ENCODE measurements at regions not wholly inside any gene's neighbourhood (a gene's known extent, or its start where the extent isn't known, plus 50 kb on each side); places are given as distances from the start of the nearest gene placed in this dataset.
A peak's percentile ranks its signal among the peaks of the same experiment; 100 is the strongest.

DNA sequence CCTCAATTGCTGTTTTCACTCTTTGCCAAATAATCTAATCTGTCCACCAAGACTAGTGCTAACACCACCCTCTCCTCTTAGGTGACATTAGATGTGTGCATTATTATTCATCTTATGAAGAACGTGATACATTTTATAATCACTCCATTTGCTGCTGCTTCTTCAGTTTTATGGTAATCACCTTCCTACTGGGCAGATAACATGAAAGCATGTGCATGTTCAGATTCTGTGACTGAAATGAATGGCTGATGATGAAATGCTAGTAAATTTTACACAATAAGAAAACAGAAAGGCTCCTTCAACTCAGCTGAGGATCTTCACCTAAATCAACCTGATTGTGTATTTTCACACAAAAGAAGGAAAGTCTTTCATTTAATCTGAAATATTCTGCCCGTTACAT is 577.6 kb downstream of the CSNK1G3 start:
- no peak for DNase-seq

DNA sequence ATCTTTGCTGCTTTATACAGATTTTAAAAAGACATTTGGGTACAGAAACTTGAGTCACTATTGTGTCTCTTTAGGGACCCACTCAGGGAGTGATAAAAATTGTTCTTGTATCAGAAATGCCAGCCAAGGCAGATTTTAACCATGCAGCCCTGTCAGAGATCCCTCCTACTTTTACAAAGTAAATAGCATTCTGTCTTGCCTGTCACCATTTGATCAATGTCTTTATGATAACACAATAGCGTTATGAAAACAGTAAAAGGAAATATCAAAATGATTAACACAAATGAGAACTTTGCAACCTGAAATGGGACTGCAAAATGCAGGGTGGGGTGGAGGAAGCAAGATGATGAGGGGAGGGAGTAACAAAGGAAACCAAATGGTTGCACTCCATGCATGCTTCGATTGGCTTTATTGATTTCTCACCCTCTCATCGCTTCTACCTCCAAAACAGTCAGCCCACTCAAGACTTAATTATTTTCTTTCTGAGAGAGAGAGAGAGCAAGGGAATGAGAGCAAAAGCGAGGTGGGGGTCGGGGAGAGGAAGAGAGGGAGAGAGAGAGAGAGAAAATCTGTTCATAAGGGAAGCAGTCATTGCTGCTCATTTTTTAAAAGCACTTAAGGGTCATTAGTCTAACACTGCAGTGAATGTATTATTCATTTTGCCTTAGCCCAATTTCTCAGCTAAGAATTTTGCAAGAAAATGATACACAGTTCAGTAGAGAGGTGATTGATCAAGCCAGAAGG is 576.5 kb downstream of the CSNK1G3 start:
- DNase-seq: no peak

DNA sequence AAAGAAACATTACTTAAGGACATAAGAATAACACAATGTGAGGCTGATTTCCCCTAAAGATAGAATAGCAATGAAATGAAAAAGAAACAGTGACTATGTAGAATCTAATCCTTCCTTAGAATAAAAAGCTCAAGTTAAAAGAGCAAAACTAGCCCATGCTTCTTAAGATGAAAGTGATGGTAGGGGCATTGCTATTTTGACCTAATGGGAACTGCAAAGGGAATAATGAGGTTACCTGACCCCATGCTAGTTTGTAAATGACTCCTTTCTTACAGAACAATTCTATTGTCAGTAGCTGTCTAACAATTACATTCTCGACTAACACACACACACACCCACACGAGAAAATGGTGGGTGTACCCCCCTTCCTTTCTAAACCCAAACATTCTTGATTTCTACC is 575.8 kb downstream of the CSNK1G3 start:
- no peak for DNase-seq

DNA sequence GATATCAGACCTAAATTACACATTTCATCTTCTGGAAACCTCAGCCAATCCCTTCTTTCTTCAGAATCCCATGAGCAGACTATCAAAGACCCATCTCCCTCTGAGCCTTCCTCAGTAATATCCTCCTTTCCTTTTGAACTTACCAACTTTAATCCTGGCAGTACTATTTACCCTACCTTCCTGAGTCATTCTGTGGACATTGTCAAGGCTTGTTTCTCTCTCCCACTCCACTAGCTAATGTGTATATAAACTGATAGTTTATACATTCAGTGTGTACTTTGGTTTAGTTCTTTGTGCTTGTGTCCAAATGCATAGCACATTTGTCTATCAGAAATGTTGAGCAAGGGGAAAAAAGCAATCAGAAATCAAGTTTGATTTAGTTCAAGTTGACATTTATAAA is 568.3 kb downstream of the CSNK1G3 start:
- no peak for DNase-seq

DNA sequence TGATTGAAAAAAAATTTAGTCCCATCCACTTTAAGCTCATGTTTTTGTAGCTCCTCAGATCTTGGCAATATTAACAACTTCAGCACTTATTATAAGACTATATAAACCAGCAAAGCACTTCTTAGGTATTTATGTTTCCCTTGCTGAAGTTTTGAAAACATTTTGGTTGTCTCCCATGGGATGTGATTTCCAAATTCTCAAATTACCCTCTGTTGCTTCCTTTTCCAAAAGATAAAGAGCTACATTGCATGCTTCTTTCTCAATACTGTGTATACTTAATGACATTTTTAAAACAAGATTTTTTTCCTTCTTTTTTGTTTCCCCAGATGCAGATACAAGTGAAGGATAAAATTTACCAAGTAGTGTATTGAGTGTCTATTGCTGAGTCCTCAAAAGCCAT is 567.1 kb downstream of the CSNK1G3 start:
- no peak for DNase-seq

DNA sequence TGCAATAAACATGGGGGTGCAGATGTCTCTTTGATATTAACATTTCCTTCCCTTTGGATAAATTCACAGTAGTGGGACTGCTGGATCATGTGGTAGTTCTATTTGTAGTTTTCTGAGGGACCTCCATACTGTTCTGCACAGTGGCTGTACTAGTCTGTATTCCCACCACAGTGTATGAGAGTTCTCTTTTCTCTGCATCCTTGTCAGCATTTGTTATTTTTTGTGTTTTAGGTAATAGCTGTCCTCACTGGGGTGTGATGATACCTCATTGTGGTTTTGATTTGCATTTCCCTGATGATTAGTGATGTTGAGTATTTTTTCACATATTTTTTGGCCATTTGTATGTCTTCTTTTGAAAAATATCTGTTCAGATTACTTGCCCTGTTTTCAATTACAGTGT is 562.5 kb downstream of the CSNK1G3 start:
- no peak for DNase-seq

GRCh38 chr5:124072570-124072969 is 560.6 kb downstream of the CSNK1G3 start:
- no peak for DNase-seq

DNA sequence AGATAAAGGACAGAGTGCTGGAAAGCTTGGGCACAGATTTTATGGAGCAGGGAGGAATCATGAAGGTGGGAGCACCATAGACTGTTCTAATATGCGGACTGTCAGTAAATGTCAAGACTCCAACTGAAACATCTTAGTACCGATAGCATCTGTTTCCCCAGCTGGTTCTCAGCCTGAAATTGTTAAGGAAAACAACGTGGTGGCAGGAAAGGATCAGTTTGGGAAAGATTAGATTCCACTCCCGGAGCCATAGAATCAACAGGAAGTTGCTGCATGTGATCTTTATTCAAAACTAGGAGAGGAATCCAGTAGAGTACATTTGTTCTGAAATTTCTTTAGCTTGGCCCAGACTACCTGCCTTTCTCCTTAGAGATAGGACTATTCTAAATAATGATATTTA is 559.1 kb downstream of the CSNK1G3 start:
- DNase-seq: no peak

DNA sequence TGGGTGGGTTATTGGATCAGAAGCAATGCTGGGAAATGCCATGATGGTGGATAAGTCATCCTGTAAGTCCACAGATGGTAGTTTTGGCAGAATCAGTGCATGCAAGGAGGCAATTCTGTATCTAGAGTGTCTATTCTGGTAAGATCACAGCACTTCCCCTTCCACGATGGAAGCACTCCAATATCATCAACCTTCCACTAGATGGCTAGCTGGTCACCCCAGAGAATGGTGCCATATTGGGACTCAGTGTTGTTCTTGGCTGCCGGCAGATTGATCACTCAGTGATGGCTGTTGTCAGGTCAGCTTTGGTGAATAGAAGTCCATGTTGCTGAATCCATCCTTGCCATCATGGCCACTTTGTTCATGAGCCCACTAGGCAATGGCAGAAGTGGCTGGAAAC is 553.5 kb downstream of the CSNK1G3 start:
- DNase-seq: no peak

- DNase-seq: no peak
Measured at GRCh38 chr5:124064956-124065355, 553.0 kb downstream of the CSNK1G3 start.

- DNase-seq: peak; percentile 80
Measured at GRCh38 chr5:124061663-124062062, 549.7 kb downstream of the CSNK1G3 start.

DNA sequence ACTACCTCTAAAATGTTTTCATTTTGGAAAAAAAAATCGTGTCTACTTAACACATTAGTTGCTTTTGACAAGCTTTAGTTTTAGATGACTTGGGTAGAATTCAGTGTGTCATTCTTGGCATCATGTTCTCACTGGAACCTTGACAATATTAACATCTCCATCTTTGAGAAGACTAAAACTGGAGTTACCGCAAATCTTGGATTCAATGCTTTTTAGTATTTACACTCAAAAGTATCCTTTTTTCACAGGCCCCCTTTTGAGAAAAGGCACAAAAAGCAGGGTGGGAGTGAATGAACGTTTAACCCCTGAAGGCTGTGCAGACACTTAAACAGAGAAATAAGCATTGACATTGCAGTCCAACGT is 549.1 kb downstream of the CSNK1G3 start:
- no peak for DNase-seq

GRCh38 chr5:124060413-124061067 is 548.6 kb downstream of the CSNK1G3 start:
- no peak for DNase-seq

DNA sequence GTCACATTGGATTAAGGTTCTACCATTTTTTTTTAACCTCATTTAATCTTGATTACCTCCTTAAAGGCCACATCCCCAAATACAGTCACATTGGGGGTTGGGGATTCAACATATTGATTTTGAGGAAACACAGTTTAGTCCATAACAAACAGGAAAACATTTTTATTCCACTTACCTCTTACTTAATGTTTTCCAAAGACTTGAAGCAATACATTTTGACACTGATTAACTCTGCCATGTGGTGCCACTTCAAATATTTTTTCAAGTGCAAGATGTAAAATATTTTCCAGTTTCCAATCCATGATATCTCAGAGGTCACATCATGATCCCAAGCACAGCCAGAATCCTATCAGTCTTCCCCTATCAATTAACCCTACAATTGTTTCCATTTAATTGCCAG is 548.0 kb downstream of the CSNK1G3 start:
- no peak for DNase-seq

DNA sequence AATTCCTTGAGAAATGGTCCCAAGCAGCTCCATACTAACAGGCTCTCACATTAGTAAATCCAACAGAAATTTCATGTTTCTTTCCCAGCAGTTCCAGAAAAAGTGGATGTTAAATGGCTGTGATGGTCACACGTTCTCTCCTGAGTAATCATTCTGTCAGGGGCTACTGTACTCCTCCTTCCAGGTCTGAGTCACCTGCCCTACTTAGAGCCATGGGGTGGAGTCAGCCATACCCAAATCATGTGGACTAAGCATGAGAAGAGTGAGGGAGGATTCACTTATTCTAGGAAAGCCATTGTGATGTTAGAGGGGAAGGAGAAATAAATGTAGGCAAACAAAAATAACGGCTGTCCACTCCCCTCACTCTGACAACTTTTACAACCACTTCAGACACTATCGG is 547.2 kb downstream of the CSNK1G3 start:
- no peak for DNase-seq

- DNase-seq: no peak
Measured at GRCh38 chr5:124057724-124058231, 545.8 kb downstream of the CSNK1G3 start.

DNA sequence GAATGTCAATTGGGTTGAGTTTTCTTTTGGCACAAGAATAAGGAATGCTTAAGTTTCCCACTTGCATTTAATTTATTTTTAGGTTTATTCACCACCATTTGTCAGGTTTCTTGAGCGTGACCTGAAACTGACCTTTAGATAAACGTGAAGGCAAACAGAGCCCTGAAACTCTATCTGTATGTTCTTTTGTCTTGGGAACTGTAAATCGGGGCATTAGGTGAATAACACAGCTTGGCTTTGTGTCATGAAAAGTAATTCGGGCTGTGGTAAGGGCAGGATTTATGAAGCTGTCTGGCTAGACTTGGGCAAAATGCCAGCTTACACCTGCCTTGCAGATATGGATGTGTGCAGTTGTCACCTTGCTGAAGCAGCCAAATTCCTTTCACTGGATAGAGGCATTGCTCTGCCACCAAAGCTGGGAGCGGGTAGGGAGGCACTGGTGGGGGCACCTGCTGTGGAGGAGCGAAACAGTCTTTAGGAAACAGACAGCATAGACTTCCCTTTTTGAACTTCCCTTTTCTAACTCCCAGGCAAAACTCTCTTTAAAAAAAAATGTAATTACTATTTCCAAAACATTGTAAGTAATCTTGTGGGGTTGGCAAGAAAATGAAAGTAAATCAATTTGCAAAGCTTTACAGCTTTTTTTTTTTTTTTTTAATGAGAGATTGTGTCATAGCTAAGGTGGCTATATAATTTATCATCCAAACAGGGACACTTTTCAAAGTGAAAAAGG is 545.2 kb downstream of the CSNK1G3 start:
- DNase-seq: peak; percentile 16

GRCh38 chr5:124056326-124056990 is 544.5 kb downstream of the CSNK1G3 start:
- DNase-seq: no peak

- no peak for DNase-seq
Measured at GRCh38 chr5:124055751-124056150, 543.8 kb downstream of the CSNK1G3 start.

- DNase-seq: no peak
Measured at GRCh38 chr5:124054564-124054963, 542.6 kb downstream of the CSNK1G3 start.

DNA sequence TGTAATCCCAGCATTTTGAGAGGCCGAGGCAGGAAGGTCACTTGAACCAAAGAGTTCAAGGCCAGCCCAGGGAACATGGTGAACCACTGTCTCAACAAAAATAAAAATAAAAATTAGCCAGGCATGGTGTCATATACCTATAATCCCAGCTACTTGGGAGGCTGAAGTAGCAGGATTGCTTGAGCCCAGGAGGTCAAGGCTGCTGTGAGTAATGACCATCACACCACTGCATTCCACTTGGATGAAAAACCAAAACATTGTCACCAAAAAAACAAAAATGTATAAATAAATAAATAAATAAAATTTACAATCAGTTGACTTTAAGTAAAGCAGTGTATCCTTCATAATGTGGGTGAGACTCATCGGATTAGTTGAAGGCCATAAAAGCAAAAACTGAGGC is 541.4 kb downstream of the CSNK1G3 start:
- DNase-seq: no peak

DNA sequence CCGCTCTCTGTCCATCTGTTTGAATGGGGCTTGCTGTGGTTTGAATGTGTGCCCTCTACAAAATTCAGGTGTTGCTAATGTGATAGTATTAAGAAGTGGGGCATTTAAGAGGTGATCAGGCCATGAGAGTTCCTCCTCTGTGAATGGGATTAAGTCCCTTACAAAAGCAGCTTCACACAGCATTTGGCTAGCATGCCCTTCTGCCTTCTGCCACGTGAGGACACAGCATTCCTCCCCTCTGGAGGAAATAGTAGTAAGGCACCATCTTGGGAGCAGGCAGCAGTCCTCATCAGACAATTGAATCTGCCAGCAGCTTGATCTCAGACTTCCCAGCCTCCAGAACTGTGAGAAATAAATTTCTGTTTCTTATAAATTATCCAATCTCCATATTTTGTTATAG is 540.2 kb downstream of the CSNK1G3 start:
- no peak for DNase-seq

DNA sequence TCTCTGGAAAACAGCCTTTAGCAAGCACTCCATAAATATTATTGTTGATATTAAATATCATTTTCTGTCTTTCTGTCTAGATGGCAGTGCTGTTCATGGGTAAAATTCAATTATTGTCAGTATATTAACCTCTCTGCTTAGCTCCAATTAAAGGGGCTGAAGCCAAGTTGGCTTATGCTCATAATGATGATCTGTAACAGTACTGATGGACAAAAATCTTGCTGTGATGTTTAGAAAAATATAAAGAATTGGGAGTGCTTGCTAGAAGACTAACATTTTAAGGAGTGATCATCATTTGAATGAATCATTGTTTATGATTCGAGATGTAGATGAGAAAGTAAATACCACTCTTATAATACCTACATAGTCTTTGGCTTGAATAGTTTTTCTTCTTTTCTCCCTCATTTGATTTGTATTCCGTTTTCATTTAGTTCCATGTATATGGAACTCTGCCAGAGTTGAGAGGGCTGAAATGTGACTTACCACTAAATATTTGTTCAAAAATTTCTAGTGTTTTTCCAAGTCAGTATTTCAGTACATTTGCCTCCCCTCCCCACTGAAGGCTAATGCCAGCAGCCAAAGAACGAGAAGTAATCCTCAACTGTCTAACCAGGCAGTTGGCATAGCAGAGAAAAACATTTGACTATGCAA is 538.3 kb downstream of the CSNK1G3 start:
- no peak for DNase-seq

Data from fibroblast of skin of right quadriceps (primary cell).